Adrenal gland (tissue), 9 donors: ENCODE measurements at regions not wholly inside any gene's neighbourhood (a gene's known extent, or its start where the extent isn't known, plus 50 kb on each side); places are given as distances from the start of the nearest gene placed in this dataset.

ENCODE experiments used
- DNase-seq, 7 donors: peaks; one replicate each; pipeline ENCODE4 v3.0.0-alpha.2; 2019 to 2020
- H3K27ac ChIP-seq, 5 donors: fragments of 200-600 bp; sonication (generic) in 4 of 5; 1 replicate in 3 of 5; 2 replicates in 2 of 5; pipeline versions ENCODE4 v1.5.1 to v1.8.0; 2016 to 2020; ENCODE audit warnings: mild to moderate bottlenecking in 1 of 5
- H3K27me3 ChIP-seq: fragments of 200-600 bp; 2 replicates; pipeline ENCODE4 v1.8.0; 2021
- H3K36me3 ChIP-seq, 2 donors: fragments of 200-600 bp; replicated peaks in 1 of 2; 1 replicate in 1 of 2; 2 replicates in 1 of 2; pipeline versions ENCODE4 v1.5.1 to v1.8.0; 2018 to 2022
- H3K4me1 ChIP-seq, 2 donors: fragments of 200-600 bp; replicated peaks in 1 of 2; 1 replicate in 1 of 2; 2 replicates in 1 of 2; pipeline versions ENCODE4 v1.5.1 to v1.8.0; 2018 to 2021
- H3K4me3 ChIP-seq, 4 donors: fragments of 200-600 bp; sonication (generic) in 3 of 4; one replicate each; pipeline ENCODE4 v1.5.1; 2016 to 2018
- H3K9me3 ChIP-seq, 3 donors: fragments of 200-600 bp; sonication (generic) in 1 of 3; replicated peaks in 1 of 3; 1 replicate in 2 of 3; 2 replicates in 1 of 3; pipeline versions ENCODE4 v1.5.1 to v1.8.0; 2016 to 2021
- POLR2A ChIP-seq, 2 donors: fragments of 450-650 bp; IDR thresholded peaks; one replicate each; pipeline ENCODE4 v1.6.1; 2017; ENCODE audit warnings: antibody characterized with exemption in 2 of 2, mild to moderate bottlenecking in 2 of 2, moderate library complexity in 1 of 2
- WGBS, 4 donors: extraction: QIAGEN DNeasy Blood & Tissue Kit in 2 of 4; methylation state at CpG; one replicate each; pipeline versions ENCODE4 v1.1.5 to v1.1.7; 2013 to 2017; 5-methylcytosine and 5-hydroxymethylcytosine counted together
- intact Hi-C, 2 donors: fragments of 100-400 bp; cut with DNase I; formaldehyde crosslinking; loops; one replicate each; pipeline versions ENCODE4 v1.14.1 to v1.15.0; 2022 to 2023
- TF ChIP-seq, protein P1 (sequence below), 6 experiments: fragments of 450-650 bp in 4 of 6; fragments of 200-600 bp in 2 of 6; sonication (generic) in 1 of 6; IDR thresholded peaks; 1 replicate in 5 of 6; 2 replicates in 1 of 6; pipeline versions ENCODE4 v1.5.1 to v1.8.0; 2016 to 2021; ENCODE audit warnings: antibody characterized with exemption in 6 of 6, mild to moderate bottlenecking in 2 of 6, moderate library complexity in 1 of 6
- donor health status: healthy with polysubstance abuse.
- donor health status: Bipolar disorder and iron deficiency.
- donor health status: DM: yes; HTN: yes; CAD: no.
- donor health status: DM: no; HTN: no; CAD: no.
- donor health status: DM: no; HTN: no; CAD: no.

DNA sequence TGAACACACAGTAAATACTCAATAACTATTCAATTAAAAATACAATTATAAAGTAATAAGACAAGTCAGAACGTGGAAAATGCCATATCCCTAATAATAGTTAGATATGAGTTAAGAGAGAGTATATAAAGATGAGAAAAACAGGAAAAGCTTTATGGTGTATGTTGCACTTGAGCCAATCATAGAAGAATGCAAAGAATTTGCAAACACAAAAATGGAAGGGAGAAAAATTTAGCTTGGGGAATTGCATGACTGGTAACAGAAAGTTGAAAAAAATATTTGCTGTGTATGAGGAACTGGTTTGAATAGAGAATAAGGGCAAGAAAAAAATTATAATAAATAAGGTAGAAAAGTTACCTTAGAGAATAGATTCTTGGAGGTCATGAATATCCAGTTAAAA, 739.6 kb upstream of the CXADR start:
- intact Hi-C loops: no loop called here
- Histone ChIP-seq H3K36me3 (no peaks in the 10 kb centered on the region), H3K27ac (no peak overlapping the region), H3K27me3 (no peaks in the 10 kb centered on the region), H3K4me3 (no peak overlapping the region), H3K4me1 (no peaks in the 10 kb centered on the region), H3K9me3 (no peaks in the 10 kb centered on the region)
- no peak for DNase-seq
- no peak for TF ChIP-seq POLR2A (IDR thresholded peaks at IDR 0.05)
- TF ChIP-seq, protein P1, sequence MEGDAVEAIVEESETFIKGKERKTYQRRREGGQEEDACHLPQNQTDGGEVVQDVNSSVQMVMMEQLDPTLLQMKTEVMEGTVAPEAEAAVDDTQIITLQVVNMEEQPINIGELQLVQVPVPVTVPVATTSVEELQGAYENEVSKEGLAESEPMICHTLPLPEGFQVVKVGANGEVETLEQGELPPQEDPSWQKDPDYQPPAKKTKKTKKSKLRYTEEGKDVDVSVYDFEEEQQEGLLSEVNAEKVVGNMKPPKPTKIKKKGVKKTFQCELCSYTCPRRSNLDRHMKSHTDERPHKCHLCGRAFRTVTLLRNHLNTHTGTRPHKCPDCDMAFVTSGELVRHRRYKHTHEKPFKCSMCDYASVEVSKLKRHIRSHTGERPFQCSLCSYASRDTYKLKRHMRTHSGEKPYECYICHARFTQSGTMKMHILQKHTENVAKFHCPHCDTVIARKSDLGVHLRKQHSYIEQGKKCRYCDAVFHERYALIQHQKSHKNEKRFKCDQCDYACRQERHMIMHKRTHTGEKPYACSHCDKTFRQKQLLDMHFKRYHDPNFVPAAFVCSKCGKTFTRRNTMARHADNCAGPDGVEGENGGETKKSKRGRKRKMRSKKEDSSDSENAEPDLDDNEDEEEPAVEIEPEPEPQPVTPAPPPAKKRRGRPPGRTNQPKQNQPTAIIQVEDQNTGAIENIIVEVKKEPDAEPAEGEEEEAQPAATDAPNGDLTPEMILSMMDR (IDR thresholded peaks at IDR 0.05): no peak
- WGBS, 4 donors: 67 to 74% (median 72%) methylated on average over 1 of the region's 1 CpG

DNA sequence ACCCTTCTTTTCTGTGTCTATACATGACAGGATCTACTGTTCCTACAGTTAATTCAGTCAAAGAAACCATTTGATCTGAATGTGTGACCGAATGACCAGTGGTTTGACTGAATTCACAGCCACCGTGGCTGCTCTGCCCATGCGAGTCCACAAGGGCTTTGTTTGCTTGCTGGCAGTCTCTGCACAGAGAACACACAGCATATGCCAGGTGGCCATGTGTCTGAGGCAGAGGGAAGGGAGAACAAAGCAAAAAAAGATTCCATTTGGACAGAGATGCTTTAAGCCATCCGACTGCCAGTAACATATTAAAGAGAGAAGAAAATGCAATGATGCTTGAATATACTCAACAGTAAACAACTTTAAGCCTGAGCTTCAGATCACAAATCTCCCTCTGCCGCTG, 737.8 kb upstream of the CXADR start:
- no peak for TF ChIP-seq POLR2A (IDR thresholded peaks at IDR 0.05)
- TF ChIP-seq, protein P1 (IDR thresholded peaks at IDR 0.05): no peak
- no peaks in the 10 kb centered on the region for H3K9me3 ChIP-seq
- H3K27me3 ChIP-seq: no peaks in the 10 kb centered on the region
- intact Hi-C loops: no loop called here
- H3K36me3 ChIP-seq: no peaks in the 10 kb centered on the region
- H3K4me1 ChIP-seq: no peaks in the 10 kb centered on the region
- H3K27ac ChIP-seq: no peak overlapping the region
- no peak overlapping the region for H3K4me3 ChIP-seq
- DNase-seq: no peak
- WGBS, 4 donors: 85 to 90% (median 89%) methylated on average over 5 of the region's 5 CpGs

- Histone ChIP-seq H3K36me3 (no peaks in the 10 kb centered on the region), H3K27me3 (no peaks in the 10 kb centered on the region), H3K9me3 (no peaks in the 10 kb centered on the region), H3K27ac (no peak overlapping the region), H3K4me3 (no peak overlapping the region), H3K4me1 (no peaks in the 10 kb centered on the region)
- intact Hi-C loops: no loop called here
- TF ChIP-seq, protein P1 (IDR thresholded peaks at IDR 0.05): no peak
- TF ChIP-seq POLR2A (IDR thresholded peaks at IDR 0.05): no peak
- 67 to 78% (median 72%) methylated on average over 6 of the region's 6 CpGs for WGBS, 4 donors
- no peak for DNase-seq
Measured at GRCh38 chr21:16777041-16777720, 735.7 kb upstream of the CXADR start.

DNA sequence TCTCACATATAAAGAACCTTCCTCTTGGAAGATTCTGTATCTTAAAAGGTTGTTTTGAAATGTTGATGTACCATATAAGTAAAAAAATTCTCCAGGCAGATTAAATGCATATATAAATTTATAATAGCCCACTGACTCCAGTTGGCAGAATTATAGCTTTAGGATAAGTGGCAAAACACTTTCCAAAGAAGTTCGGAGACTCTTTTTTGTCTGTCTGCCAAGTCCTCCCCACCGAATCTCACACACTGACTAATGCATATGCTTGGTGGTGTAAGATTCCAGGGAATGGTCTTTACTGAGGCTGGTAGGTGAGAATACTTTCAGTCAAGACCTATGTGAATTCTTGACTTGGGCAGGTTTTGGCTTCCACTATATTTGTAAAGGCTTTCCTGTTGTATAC, 724.3 kb upstream of the CXADR start:
- Histone ChIP-seq H3K27ac (no peak overlapping the region), H3K4me3 (no peak overlapping the region), H3K36me3 (no peaks in the 10 kb centered on the region), H3K9me3 (no peaks in the 10 kb centered on the region), H3K27me3 (no peaks in the 10 kb centered on the region), H3K4me1 (peaks cover 0 to 7% of the 10 kb centered on the region in 2 donors)
- intact Hi-C loops: no loop called here
- WGBS, 4 donors: 35 to 50% (median 42%) methylated on average over 2 of the region's 2 CpGs
- no peak for DNase-seq
- TF ChIP-seq, protein P1 (IDR thresholded peaks at IDR 0.05): no peak
- TF ChIP-seq POLR2A (IDR thresholded peaks at IDR 0.05): no peak
